SU-DHL-6 (cell line): ENCODE measurements at regions not wholly inside any gene's neighbourhood (a gene's known extent, or its start where the extent isn't known, plus 50 kb on each side); places are given as distances from the start of the nearest gene placed in this dataset.

Experiments
- H2AFZ ChIP-seq: fragments of 200-600 bp; sonication (generic); 2 replicates; pipeline ENCODE4 v1.6.1; 2014; ENCODE audit warnings: low read depth, mild to moderate bottlenecking, moderate library complexity, mixed read lengths, antibody characterized with exemption, low read length; ENCODE audit not compliant: severe bottlenecking
- H3F3A ChIP-seq: fragments of 200-600 bp; shearing (Covaris generic); 2 replicates; pipeline ENCODE4 v1.6.0; 2016; ENCODE audit warnings: antibody characterized with exemption, mild to moderate bottlenecking; ENCODE audit not compliant: insufficient read depth
- H3K27ac ChIP-seq: fragments of 200-600 bp; sonication (generic); 2 replicates; pipeline ENCODE4 v1.5.1; 2016; ENCODE audit warnings: low read depth, mild to moderate bottlenecking, low read length, moderate library complexity, mixed read lengths
- H3K27me3 ChIP-seq: fragments of 200-600 bp; sonication (generic), shearing (Covaris generic); 2 replicates; pipeline ENCODE4 v1.6.0; 2014; ENCODE audit warnings: mild to moderate bottlenecking, low read length
- H3K36me3 ChIP-seq: fragments of 200-600 bp; sonication (generic); 2 replicates; pipeline ENCODE4 v1.6.1; 2014; ENCODE audit warnings: mild to moderate bottlenecking, low read length, mixed read lengths
- H3K4me2 ChIP-seq: fragments of 300-600, 200-600 bp; shearing (Covaris generic), sonication (generic); 2 replicates; pipeline ENCODE4 v1.6.0; 2014; ENCODE audit warnings: low read length, low read depth, mild to moderate bottlenecking; ENCODE audit not compliant: poor library complexity, severe bottlenecking
- H3K4me3 ChIP-seq: fragments of 200-600 bp; sonication (generic); 2 replicates; pipeline ENCODE4 v1.5.1; 2014; ENCODE audit warnings: antibody characterized with exemption, low read length, mild to moderate bottlenecking, mixed read lengths; ENCODE audit not compliant: insufficient read depth, poor library complexity, severe bottlenecking
- H3K79me2 ChIP-seq: fragments of 200-600 bp; sonication (generic); 2 replicates; pipeline ENCODE4 v1.6.1; 2014; ENCODE audit warnings: mild to moderate bottlenecking, low read length, moderate library complexity; ENCODE audit not compliant: insufficient read depth
- H3K9ac ChIP-seq: fragments of 200-600 bp; sonication (generic); 2 replicates; pipeline ENCODE4 v1.7.0; 2014; ENCODE audit warnings: mild to moderate bottlenecking, low read length
- H3K9me2 ChIP-seq: fragments of 200-600 bp; sonication (generic); replicated peaks from 2 replicates; pipeline ENCODE4 v1.6.1; 2014; ENCODE audit warnings: low read length; ENCODE audit not compliant: insufficient read depth
- H3K9me3 ChIP-seq: fragments of 200-600 bp; sonication (generic); 2 replicates; pipeline ENCODE4 v1.6.1; 2014; ENCODE audit warnings: low read length, mixed read lengths; ENCODE audit not compliant: insufficient read depth
- H4K20me1 ChIP-seq: fragments of 200-600 bp; sonication (generic); 2 replicates; pipeline ENCODE4 v1.6.1; 2014; ENCODE audit warnings: low read depth, mild to moderate bottlenecking, antibody characterized with exemption, low read length, moderate library complexity, mixed read lengths
- CTCF ChIP-seq: fragments of 200-600 bp; sonication (generic); IDR thresholded peaks from one replicate; pipeline ENCODE4 v1.5.1; 2017; ENCODE audit warnings: antibody characterized with exemption, mild to moderate bottlenecking, low read length, moderate library complexity; ENCODE audit not compliant: insufficient read depth, poor library complexity, severe bottlenecking
- EZH2phosphoT487 ChIP-seq: fragments of 200-600 bp; sonication (generic), shearing (Covaris generic); conservative IDR thresholded peaks from 2 replicates; pipeline ENCODE4 v1.6.1; 2018; ENCODE audit warnings: mild to moderate bottlenecking, antibody characterized with exemption, low read length, moderate library complexity, mixed read lengths

- Histone ChIP-seq H3K9me2 (no peaks in the 10 kb centered on the region), H4K20me1 (no peaks in the 10 kb centered on the region), H3K9ac (no peak overlapping the region), H3K27ac (no peak overlapping the region), H2AFZ (no peak overlapping the region), H3F3A (no peaks in the 10 kb centered on the region), H3K36me3 (no peaks in the 10 kb centered on the region), H3K9me3 (no peaks in the 10 kb centered on the region), H3K27me3 (no peaks in the 10 kb centered on the region), H3K4me3 (no peak overlapping the region), H3K4me2 (no peak overlapping the region), H3K79me2 (no peaks in the 10 kb centered on the region)
- no peak for TF ChIP-seq EZH2phosphoT487
- no peak for TF ChIP-seq CTCF
These were observed 542.1 kb downstream of the ETS1 start for GRCh38 chr11:128045094-128045725.

- no peaks in the 10 kb centered on the region for H3F3A ChIP-seq
- H3K9me3 ChIP-seq, result no peaks in the 10 kb centered on the region
- no peak overlapping the region for H3K4me3 ChIP-seq
- H3K27ac ChIP-seq, result no peak overlapping the region
- H3K9ac ChIP-seq, result no peak overlapping the region
- no peak overlapping the region for H2AFZ ChIP-seq
- no peaks in the 10 kb centered on the region for H3K27me3 ChIP-seq
- no peak overlapping the region for H3K4me2 ChIP-seq
- no peaks in the 10 kb centered on the region for H3K79me2 ChIP-seq
- no peaks in the 10 kb centered on the region for H4K20me1 ChIP-seq
- H3K9me2 ChIP-seq, result no peaks in the 10 kb centered on the region
- H3K36me3 ChIP-seq, result no peaks in the 10 kb centered on the region
- TF ChIP-seq EZH2phosphoT487, result no peak
- TF ChIP-seq CTCF, result no peak
These were observed 545.0 kb downstream of the ETS1 start for GRCh38 chr11:128042290-128042751.

GRCh38 chr11:128040603-128041002, 546.8 kb downstream of the ETS1 start:
- no peak overlapping the region for H2AFZ ChIP-seq
- no peak overlapping the region for H3K4me2 ChIP-seq
- H3K9me2 ChIP-seq, result no peaks in the 10 kb centered on the region
- H3K9me3 ChIP-seq, result no peaks in the 10 kb centered on the region
- no peak overlapping the region for H3K9ac ChIP-seq
- no peak for TF ChIP-seq CTCF
- TF ChIP-seq EZH2phosphoT487, result no peak
- no peak overlapping the region for H3K27ac ChIP-seq
- H3K4me3 ChIP-seq, result no peak overlapping the region
- H3K36me3 ChIP-seq, result no peaks in the 10 kb centered on the region
- no peaks in the 10 kb centered on the region for H3F3A ChIP-seq
- no peaks in the 10 kb centered on the region for H3K79me2 ChIP-seq
- H4K20me1 ChIP-seq, result no peaks in the 10 kb centered on the region
- no peaks in the 10 kb centered on the region for H3K27me3 ChIP-seq
